Right atrium auricular region (tissue), 2 donors: ENCODE measurements at regions not wholly inside any gene's neighbourhood (a gene's known extent, or its start where the extent isn't known, plus 50 kb on each side); places are given as distances from the start of the nearest gene placed in this dataset.

Experiments
- DNase-seq: peaks from one replicate; pipeline ENCODE4 v3.0.0-alpha.2; 2019; ENCODE audit warnings: low spot score
- H3K27ac ChIP-seq, 2 donors: fragments of 200-600 bp; sonication (generic); 1 replicate in 1 of 2; 2 replicates in 1 of 2; pipeline ENCODE4 v1.5.1; 2016 to 2019
- H3K27me3 ChIP-seq, 2 donors: fragments of 200-600 bp; sonication (generic); one replicate each; pipeline versions ENCODE4 v1.5.1 to v1.6.0; 2017 to 2019
- H3K36me3 ChIP-seq: fragments of 200-600 bp; sonication (generic); one replicate; pipeline ENCODE4 v1.5.1; 2016
- H3K4me1 ChIP-seq, 2 donors: fragments of 200-600 bp; sonication (generic); one replicate each; pipeline versions ENCODE4 v1.5.1 to v1.6.0; 2017 to 2019
- H3K4me3 ChIP-seq, 2 donors: fragments of 200-600 bp; sonication (generic); 1 replicate in 1 of 2; 2 replicates in 1 of 2; pipeline ENCODE4 v1.5.1; 2017 to 2019; ENCODE audit warnings: mild to moderate bottlenecking in 1 of 2, moderate library complexity in 1 of 2
- H3K9me3 ChIP-seq, 2 donors: fragments of 200-600 bp; sonication (generic); one replicate each; pipeline ENCODE4 v1.5.1; 2019
- TF ChIP-seq, protein P1 (sequence below), 2 donors: fragments of 200-600 bp; sonication (generic); IDR thresholded peaks; one replicate each; pipeline ENCODE4 v1.5.1; 2019; ENCODE audit warnings: antibody characterized with exemption in 2 of 2

DNA sequence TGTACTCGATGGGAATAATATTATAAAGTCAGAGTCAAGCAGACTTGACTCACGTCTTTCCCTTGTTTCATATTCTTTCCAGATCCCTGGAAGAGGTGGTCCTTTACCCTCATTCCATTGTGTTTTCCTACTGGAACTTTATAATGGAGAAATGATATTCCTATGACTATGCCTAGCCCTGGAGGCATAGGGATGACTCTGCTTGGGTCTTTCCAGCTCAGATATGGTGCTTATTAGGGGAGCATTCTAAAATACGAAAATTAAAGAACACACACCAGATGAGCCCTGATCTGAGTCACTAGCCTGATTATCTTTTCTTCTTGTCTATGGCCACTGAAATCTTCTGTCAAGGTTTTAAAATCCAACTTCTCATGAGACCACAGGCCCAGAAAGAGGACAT lies 231.4 kb downstream of the ANKRD50 start:
- DNase-seq: no peak
- TF ChIP-seq, protein P1, sequence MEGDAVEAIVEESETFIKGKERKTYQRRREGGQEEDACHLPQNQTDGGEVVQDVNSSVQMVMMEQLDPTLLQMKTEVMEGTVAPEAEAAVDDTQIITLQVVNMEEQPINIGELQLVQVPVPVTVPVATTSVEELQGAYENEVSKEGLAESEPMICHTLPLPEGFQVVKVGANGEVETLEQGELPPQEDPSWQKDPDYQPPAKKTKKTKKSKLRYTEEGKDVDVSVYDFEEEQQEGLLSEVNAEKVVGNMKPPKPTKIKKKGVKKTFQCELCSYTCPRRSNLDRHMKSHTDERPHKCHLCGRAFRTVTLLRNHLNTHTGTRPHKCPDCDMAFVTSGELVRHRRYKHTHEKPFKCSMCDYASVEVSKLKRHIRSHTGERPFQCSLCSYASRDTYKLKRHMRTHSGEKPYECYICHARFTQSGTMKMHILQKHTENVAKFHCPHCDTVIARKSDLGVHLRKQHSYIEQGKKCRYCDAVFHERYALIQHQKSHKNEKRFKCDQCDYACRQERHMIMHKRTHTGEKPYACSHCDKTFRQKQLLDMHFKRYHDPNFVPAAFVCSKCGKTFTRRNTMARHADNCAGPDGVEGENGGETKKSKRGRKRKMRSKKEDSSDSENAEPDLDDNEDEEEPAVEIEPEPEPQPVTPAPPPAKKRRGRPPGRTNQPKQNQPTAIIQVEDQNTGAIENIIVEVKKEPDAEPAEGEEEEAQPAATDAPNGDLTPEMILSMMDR (IDR thresholded peaks at IDR 0.05): no peak
- Histone ChIP-seq H3K9me3 (no peaks in the 10 kb centered on the region), H3K27me3 (no peaks in the 10 kb centered on the region), H3K4me1 (no peaks in the 10 kb centered on the region), H3K27ac (no peak overlapping the region), H3K4me3 (no peak overlapping the region), H3K36me3 (no peaks in the 10 kb centered on the region)

DNA sequence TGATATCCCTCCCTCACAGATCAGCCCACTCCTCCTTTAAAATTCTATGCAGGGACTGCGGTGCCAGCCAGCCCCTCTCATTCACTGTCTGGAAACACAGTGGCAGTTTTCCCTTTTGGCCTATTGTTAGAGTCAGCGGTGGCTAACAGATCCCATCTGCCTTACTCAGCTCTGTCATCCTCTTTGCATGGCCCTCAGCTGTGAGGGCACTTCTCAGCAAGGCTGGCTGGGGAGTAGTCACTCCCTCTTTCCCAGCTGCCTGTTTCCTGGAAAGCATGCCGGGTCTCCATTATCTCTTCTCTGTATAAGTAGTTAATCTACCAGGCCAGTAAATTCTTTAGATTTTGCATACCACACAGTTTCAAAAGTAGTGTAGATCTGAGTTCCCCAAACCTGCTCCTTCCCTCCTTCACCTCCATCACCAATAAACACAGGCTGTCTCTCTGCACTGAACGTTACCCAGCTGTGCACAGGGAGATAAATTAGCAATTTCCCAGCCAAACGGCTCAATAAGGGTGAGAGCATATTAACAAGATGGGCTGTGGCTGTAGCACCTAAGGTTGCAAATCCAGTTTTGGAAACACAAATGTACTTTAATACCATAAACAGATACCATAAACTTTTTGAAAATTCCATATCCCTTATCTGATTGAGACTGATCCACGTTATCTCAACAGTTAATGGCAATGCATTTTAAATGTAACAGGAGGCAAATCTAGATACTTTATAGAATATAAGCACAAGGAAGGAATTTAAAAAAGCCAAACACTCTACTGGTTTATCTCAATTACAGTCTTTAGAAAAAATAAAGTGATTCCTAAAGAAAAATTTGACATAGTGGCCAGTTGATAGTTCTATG lies 229.3 kb downstream of the ANKRD50 start:
- TF ChIP-seq, protein P1 (IDR thresholded peaks at IDR 0.05): no peak
- Histone ChIP-seq H3K4me1 (no peaks in the 10 kb centered on the region), H3K4me3 (no peak overlapping the region), H3K36me3 (no peaks in the 10 kb centered on the region), H3K9me3 (no peaks in the 10 kb centered on the region), H3K27me3 (no peaks in the 10 kb centered on the region), H3K27ac (no peak overlapping the region)
- no peak for DNase-seq

DNA sequence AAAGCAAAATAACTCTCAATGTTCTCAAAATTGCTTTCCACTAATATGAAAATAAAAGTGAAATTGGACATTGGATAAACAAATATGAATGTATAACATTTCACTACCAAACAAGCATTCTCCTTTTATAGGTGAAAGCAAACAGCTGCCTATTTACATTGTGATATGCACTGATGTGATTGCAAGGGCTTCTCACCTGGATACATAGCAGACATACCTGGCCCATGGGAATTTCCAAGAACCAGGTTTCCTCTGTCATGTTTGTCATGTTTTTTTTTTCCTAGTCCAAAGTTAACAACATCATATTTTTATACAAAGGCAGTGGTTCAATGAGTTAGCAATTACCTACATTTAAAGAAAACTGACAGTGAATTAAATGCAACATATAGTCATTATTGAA lies 228.5 kb downstream of the ANKRD50 start:
- no peaks in the 10 kb centered on the region for H3K4me1 ChIP-seq
- H3K27me3 ChIP-seq: no peaks in the 10 kb centered on the region
- no peak overlapping the region for H3K4me3 ChIP-seq
- TF ChIP-seq, protein P1 (IDR thresholded peaks at IDR 0.05): no peak
- H3K9me3 ChIP-seq: no peaks in the 10 kb centered on the region
- H3K27ac ChIP-seq: no peak overlapping the region
- no peak for DNase-seq
- H3K36me3 ChIP-seq: no peaks in the 10 kb centered on the region

DNA sequence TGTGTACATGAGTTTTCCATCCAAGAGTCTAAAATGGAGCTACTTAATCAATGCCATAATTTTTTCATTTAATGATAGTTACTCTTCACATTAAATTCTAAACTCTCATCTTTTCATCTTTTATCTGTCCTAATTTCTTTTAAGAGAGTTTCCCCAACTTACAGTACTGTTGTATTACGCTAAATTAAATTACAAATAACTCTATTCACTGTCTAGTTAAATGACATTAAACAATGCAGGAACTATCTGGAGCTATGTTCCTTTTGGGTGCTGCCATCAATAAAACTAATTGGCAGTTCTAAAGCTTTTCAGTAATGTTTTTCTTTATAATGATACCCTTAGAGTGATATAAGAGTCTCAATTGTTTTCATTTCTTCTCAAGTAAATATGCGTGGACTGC lies 227.6 kb downstream of the ANKRD50 start:
- Histone ChIP-seq H3K27ac (no peak overlapping the region), H3K4me3 (no peak overlapping the region), H3K4me1 (no peaks in the 10 kb centered on the region), H3K36me3 (no peaks in the 10 kb centered on the region), H3K27me3 (no peaks in the 10 kb centered on the region), H3K9me3 (no peaks in the 10 kb centered on the region)
- no peak for DNase-seq
- TF ChIP-seq, protein P1 (IDR thresholded peaks at IDR 0.05): no peak

DNA sequence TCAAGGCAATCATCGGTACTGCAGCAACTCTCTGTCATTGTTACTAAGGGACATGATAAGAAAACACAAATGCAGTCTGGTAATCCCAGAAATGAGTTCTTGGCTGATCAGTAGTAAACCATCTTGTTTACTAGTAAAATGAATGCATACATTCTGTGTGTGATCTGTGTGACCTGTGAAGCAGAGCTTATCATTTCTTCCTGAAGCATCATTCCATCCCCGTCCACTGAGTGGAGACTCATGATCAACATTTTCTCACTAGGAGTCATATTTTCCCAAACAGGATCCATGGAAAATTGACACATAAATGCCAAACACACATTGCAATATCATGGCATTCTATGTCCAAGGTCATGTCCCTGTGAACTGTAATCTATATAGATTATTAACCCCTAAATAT lies 226.1 kb downstream of the ANKRD50 start:
- H3K4me1 ChIP-seq: no peaks in the 10 kb centered on the region
- no peaks in the 10 kb centered on the region for H3K9me3 ChIP-seq
- H3K36me3 ChIP-seq: no peaks in the 10 kb centered on the region
- no peaks in the 10 kb centered on the region for H3K27me3 ChIP-seq
- H3K4me3 ChIP-seq: no peak overlapping the region
- no peak overlapping the region for H3K27ac ChIP-seq
- TF ChIP-seq, protein P1 (IDR thresholded peaks at IDR 0.05): no peak
- DNase-seq: no peak

DNA sequence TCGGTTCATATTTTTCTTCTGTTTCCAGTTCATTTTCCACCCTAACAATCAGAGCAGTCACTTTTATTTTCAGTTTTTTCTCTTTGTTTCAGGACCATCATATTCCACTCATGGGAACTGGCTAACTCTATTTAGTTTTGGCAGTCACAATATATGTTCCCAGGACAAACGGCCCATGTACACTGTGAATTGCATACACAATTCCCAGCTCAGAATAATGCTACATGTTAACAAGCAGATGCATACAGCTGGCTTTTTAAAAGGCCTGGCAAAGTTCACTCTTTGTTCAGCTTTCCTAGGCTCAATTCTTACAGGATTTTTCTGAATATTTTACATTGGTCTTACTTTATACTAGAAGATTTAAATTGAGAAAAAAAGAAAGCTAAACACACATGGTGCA lies 224.9 kb downstream of the ANKRD50 start:
- DNase-seq: no peak
- Histone ChIP-seq H3K27ac (no peak overlapping the region), H3K4me3 (no peak overlapping the region), H3K27me3 (no peaks in the 10 kb centered on the region), H3K4me1 (no peaks in the 10 kb centered on the region), H3K9me3 (no peaks in the 10 kb centered on the region), H3K36me3 (no peaks in the 10 kb centered on the region)
- TF ChIP-seq, protein P1 (IDR thresholded peaks at IDR 0.05): no peak
